ENCODE measurements at regions not wholly inside any gene's neighbourhood (a gene's known extent, or its start where the extent isn't known, plus 50 kb on each side); places are given as distances from the start of the nearest gene placed in this dataset.

- ChIA-PET POLR2A (ENCODE audit: unreplicated experiment) (interaction anchor here (0.6 kb wide), 1 partner anchor 249 kb away, joined by 9 read pairs; no protein-coding TSS in a partner anchor), CTCF (interaction anchor here (0.6 to 1.0 kb wide), 2 partner anchors 32 to 155 kb away, joined by 5 read pairs; no protein-coding TSS in a partner anchor)
- TF ChIP-seq MAFK (IDR thresholded peaks at IDR 0.05; ENCODE audit: low read depth, low read length) (no peak), CHD1 (IDR thresholded peaks at IDR 0.05; ENCODE audit: low read depth, low read length) (no peak), USF2 (IDR thresholded peaks at IDR 0.05; ENCODE audit: low read depth, low read length) (no peak), SMC3 (IDR thresholded peaks at IDR 0.05; ENCODE audit: low read depth, low read length) (no peak), MAZ (IDR thresholded peaks at IDR 0.05; ENCODE audit: borderline replicate concordance, low read depth, low read length) (no peak), RFX5 (IDR thresholded peaks at IDR 0.05; ENCODE audit: low read depth, low read length) (no peak)
- Histone ChIP-seq H2BK120ac (ENCODE audit: low read depth, low read length) (no peak overlapping the region), H4K91ac (ENCODE audit: insufficient read depth, low read depth, low read length) (no peak overlapping the region), H3K4me2 (ENCODE audit: low read depth, low read length) (no peak overlapping the region; the same call in 1 of the 2 replicates), H3K4me1 (ENCODE audit: control insufficient read depth, insufficient read depth, low read length) (no peaks in the 10 kb centered on the region), H3K9me1 (ENCODE audit: insufficient read depth, low read length) (peaks cover 6% of the 10 kb centered on the region; the same call in 1 of the 2 replicates), H3K23ac (ENCODE audit: low read depth, low read length) (no peak overlapping the region), H3K4me3 (ENCODE audit: insufficient read depth, low read depth, low read length) (no peak overlapping the region), H3K27ac (ENCODE audit: insufficient read depth, low read length) (no peak overlapping the region), H4K5ac (ENCODE audit: low read depth, low read length) (no peak overlapping the region), H2BK5ac (ENCODE audit: low read depth, low read length, poor library complexity, severe bottlenecking) (no peak overlapping the region), H2AK5ac (ENCODE audit: low read depth, low read length) (no peak overlapping the region), H4K20me1 (ENCODE audit: insufficient read depth, low read length) (no peaks in the 10 kb centered on the region), H3K36me3 (ENCODE audit: control insufficient read depth, insufficient read depth, low read length) (no peaks in the 10 kb centered on the region), H2AK9ac (replicated peaks; ENCODE audit: low read depth, low read length, poor library complexity) (no peak overlapping the region), H3K4ac (ENCODE audit: low read depth, low read length) (no peak overlapping the region), H3K9ac (ENCODE audit: low read depth, low read length) (no peak overlapping the region), H2BK20ac (ENCODE audit: low read depth, low read length) (no peak overlapping the region), H3K18ac (ENCODE audit: low read depth, low read length) (no peak overlapping the region), H4K8ac (ENCODE audit: low read depth in 2 of 2, low read length in 2 of 2) (no peak overlapping the region), H2BK15ac (ENCODE audit: low read depth, low read length) (no peak overlapping the region), H2AFZ (replicated peaks; ENCODE audit: low read length, poor library complexity) (no peak overlapping the region), H3K14ac (replicated peaks; ENCODE audit: low read depth, low read length) (no peak overlapping the region), H3K79me1 (ENCODE audit: low read depth in 1 of 2, low read length in 2 of 2) (no peaks in the 10 kb centered on the region), H3K9me3 (ENCODE audit: control insufficient read depth, insufficient read depth, low read length) (no peaks in the 10 kb centered on the region), H3K56ac (ENCODE audit: extremely low read depth, insufficient read depth, low read length) (no peak overlapping the region), H3K27me3 (ENCODE audit: control insufficient read depth, insufficient read depth, low read length) (no peaks in the 10 kb centered on the region)
- in situ Hi-C loops (cut with MboI; ENCODE audit: low sequenced_read_pairs) (no loop called here), intact Hi-C loops (cut with micrococcal nuclease) (no loop called here), dilution Hi-C loops (cut with HindIII; ENCODE audit: low sequenced_read_pairs, unreplicated experiment) (no loop called here)
- 60% methylated on average over 1 of the region's 12 CpGs; no CpG with 5 or more reads in 1 of the 2 experiments for WGBS, 2 experiments (ENCODE audit: extremely low coverage in 2 of 2, insufficient read length in 1 of 2)
- no peak for DNase-seq
- ATAC-seq (ENCODE audit: low read depth): no peak
- BruUV-seq (replicated peaks): no TSS peak
These were observed 98.4 kb upstream of the STARD13 start for GRCh38 chr13:33383724-33384577.

Measured in IMR-90 (cell line).